GM19193 (cell line): ENCODE measurements at regions not wholly inside any gene's neighbourhood (a gene's known extent, or its start where the extent isn't known, plus 50 kb on each side); places are given as distances from the start of the nearest gene placed in this dataset.

Experiments
- POLR2A ChIP-seq: IDR thresholded peaks from 4 replicates; pipeline ENCODE4 v1.6.1; 2011; ENCODE audit not compliant: insufficient read depth, insufficient read length; ENCODE audit errors: extremely low read depth

GRCh38 chr11:115580927-115581680 lies 76.9 kb upstream of the CADM1 start:
- TF ChIP-seq POLR2A = no peak

DNA sequence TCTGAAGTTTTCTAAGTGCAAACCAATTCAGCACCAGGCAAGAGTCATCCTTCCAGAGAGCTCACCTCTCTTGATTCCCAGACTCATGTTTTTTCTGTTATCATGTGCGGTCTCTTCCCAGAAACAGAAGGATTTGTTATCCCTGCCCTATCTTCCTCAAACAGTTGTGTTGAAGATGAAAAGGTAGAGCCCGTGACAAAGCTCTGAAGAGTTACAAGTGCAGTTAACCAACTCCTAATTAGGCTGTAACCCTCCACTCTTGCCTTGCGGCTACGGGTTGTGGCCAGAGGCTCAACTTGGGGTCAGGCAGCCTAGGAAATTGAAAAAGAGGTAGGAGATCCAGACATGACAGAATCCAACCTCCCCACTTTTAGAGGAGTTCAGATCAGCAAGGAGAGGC lies 76.2 kb upstream of the CADM1 start:
- no peak for TF ChIP-seq POLR2A

- no peak for TF ChIP-seq POLR2A
These were observed 75.1 kb upstream of the CADM1 start for GRCh38 chr11:115579181-115579825.

GRCh38 chr11:115578275-115578674 lies 74.1 kb upstream of the CADM1 start:
- no peak for TF ChIP-seq POLR2A

DNA sequence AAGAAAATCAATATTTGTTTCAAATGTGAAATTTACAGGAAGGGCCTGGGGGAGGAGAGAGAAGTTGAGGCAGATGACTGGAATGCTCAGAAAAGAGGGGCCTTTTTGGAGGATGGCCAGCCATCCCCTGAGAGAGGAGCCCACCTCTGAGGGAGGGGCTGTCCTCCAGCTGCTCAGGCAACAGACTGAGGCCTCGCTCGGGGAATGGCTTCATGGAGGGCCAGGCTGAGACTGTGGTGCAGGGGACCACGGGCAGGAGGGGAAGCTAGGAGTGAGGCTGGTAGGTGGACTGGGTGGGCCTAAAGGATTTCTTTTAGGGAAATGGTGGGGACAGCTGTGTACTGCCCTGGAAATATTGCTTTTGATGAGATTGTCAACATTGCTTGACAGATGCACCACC lies 73.5 kb upstream of the CADM1 start:
- TF ChIP-seq POLR2A = no peak

DNA sequence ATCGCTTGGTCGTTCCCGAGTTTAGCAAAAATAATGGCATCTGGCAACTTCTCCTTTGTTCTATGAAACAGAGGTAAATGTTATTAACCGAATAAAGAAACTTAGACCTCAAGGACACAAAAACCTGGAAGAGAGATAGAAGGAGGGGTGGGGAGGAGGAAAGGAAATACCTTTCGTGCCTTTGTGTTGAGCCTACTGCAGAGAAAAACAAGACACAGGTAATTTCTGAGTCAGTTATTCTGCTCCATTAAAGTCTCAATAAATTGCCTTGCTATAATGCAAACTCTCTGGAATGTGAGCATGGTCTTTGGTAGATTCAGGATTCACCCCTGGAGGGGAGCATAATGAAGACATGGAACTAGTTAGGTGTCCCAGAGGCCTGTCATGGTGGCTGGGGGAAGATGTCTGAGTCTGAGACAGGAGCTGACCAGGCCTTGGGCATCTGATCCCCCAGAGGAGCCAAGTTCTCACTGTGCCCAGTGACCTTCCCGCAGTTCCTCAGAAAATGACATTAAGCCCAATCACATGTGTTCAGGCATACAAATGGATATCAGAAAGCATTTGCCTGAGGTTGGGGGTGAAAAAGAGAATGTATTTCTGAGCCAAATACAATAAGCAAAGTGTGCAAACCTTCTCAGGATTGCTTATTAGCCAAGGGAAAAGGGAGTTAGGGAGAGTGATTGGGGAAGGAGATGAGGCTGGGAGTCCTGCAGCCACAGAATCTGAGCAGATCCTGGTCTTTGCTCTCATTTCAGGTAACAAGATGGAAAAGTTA lies 72.6 kb upstream of the CADM1 start:
- TF ChIP-seq POLR2A = no peak

DNA sequence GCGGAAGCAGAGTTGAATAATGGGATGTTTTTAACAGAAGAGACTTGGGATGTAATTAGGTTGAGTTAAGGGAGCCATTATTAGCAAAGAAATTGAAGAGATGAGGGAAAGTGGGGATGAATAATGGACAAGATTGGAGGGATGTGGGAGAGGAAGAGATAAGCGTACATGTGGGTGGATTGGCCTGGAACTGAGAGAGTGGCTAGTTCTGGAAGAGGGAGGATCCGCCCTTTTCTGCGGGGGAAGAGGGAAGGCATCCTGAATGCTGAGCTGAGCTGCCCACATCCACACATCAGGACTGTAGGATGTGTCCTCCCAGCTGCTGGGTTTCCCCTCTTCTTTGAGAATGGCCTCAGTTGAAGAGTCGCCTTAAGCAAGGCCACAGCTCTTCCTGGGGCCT lies 68.3 kb upstream of the CADM1 start:
- no peak for TF ChIP-seq POLR2A

DNA sequence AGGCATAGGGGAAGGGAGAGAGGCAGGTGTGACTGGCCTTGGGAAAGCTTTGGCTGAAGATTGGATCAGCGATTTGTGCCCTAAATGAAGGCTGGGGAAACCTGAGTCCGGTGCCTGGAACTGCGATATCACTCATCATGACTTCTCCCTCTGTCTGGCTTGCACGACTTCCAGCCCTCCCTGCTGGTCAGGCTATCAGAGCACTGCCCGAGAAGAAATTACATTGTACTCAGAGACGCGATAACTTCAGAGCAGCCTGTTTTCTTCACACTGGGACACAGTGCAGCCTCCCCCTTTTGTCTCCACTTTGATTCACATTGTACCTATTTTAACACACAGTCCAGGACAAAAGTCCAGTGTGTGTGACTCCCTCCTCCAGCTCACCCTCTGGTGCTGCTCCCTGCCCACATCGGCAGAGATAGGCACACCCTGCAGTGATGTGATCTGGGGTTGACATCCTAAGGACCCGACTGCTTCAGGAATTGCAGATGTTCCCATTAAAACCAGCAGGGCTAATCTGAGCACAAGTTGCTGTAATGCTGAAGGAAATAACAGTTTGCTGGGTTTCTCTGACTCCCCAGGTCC lies 62.1 kb upstream of the CADM1 start:
- TF ChIP-seq POLR2A = no peak

GRCh38 chr11:115564851-115565250 lies 60.6 kb upstream of the CADM1 start:
- no peak for TF ChIP-seq POLR2A

DNA sequence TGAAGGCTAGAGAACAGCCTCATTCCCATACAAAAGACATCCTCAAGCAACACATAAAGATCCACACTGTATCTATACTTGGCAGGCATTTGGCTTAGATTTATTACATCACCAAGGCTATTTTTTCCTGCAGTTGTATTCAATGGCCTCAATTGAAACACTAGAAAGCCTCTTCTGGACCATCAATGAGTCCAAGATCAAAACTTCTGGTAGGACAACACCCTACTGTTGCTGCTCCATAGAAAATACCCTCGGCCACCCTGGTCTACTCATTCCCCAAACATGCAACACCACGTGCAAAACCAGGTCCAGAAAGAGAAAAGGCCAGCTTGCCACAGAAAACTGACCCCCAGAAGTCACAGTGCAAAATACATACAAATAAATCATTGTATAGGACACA lies 56.9 kb upstream of the CADM1 start:
- no peak for TF ChIP-seq POLR2A

DNA sequence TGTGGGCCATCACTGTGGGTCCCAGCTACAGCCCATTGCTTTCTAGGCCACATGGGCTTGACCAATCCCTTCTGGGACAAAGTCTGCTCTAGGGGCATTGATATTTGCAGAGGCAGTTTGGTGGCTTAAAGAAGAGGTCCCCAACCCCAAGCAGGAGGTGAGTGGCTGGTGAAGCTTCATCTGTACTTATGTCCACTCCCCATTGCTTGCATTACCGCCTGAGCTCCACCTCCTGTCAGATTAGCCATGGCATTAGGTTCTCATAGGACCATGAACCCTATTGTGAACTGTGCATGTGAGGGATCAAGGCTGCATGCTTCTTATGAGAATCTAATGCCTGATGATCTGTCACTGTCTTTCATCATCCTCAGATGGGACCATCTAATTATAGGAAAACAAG lies 54.4 kb upstream of the CADM1 start:
- no peak for TF ChIP-seq POLR2A

GRCh38 chr11:115557681-115558080 lies 53.5 kb upstream of the CADM1 start:
- no peak for TF ChIP-seq POLR2A

- TF ChIP-seq POLR2A = no peak
These were observed 52.8 kb upstream of the CADM1 start for GRCh38 chr11:115556984-115557383.

- TF ChIP-seq POLR2A = no peak
These were observed 51.3 kb upstream of the CADM1 start for GRCh38 chr11:115555336-115556090.
